Hindlimb muscle (tissue), 1 donor: ENCODE measurements at regions not wholly inside any gene's neighbourhood (a gene's known extent, or its start where the extent isn't known, plus 50 kb on each side); places are given as distances from the start of the nearest gene placed in this dataset.
A peak's percentile ranks its signal among the peaks of the same experiment; 100 is the strongest.
"Not testable (repeated sequence)": the region's sequence is repeated elsewhere in the genome, so short reads cannot be mapped to it uniquely, and the experiment has no call there.

Experiments used
- DNase-seq: peaks from one replicate; pipeline ENCODE4 v3.0.0-alpha.2; 2013

DNA sequence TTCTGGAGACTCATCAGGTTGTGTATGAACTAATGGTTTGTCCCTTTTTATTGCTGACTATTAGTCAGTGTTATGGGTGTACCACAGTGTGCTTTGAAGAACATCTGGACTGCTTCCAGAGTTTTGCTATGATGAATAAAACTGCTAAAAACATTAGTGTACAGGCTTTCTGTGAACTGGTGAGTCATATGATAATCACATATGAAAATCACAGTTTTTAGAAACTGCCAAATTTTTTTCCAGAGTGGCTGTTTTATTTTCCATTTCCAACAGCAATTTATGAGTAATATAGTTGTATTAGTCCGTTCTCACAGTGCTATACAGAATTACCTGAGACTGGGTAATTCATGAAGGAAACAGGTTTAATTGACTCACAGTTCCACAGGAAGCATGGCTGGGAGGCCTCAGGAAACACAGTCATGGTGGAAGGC lies 281.2 kb upstream of the VSTM2A start:
- DNase-seq, result no peak

DNA sequence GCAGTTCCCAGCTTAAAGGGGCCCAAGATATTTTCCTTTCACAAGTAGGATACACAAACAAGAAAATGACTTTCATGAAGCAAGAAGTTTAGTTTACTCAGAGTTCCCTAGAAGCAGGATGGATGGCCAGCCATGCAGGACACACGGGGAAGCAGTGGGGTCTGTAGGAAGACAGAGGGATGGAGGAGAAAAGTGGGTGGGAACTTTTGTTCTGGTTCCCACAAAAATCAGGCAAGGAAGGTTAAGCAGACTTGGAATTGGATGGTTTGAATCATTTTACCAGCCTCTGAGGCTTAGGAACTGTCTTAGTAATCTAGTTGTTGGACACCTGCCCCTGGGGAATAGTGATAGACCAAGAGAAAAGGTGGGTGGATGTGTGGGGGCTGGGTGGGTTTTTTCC lies 263.3 kb upstream of the VSTM2A start:
- no peak for DNase-seq

DNA sequence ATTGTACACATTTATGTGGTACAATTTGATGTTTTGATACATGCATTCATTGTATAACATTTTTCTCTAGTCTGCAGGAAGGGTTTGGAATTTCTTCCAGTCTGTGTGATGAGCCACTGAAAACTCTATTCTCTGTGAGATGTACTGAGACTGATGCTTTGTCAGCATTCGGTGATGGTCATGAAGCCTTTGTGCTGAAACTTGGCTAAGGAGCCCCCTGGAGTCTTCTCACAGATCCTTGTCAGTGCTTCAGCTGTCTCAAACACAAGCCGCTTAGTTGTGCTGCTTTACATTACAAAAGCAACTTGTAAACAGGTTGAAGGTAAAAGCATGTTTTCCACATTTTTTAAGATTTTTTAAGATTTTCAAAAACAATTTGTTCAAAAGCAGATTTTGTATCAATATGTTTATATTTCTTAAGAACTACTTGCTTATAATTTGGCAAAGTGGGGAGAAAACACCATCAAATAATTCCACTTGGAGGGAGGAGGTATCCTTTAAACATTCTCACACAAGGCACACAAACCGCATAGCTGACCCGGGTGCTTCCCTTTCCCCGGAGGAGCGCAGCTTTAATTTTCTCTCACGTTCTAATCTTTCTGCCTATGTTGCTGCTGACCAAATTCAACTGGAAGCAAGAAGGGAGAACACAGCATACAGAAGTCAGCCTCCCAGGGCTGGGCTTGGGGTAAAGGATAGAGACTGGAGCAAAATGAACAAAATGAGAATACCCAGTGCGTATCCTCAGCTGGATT lies 249.8 kb upstream of the VSTM2A start:
- DNase-seq, result no peak

DNA sequence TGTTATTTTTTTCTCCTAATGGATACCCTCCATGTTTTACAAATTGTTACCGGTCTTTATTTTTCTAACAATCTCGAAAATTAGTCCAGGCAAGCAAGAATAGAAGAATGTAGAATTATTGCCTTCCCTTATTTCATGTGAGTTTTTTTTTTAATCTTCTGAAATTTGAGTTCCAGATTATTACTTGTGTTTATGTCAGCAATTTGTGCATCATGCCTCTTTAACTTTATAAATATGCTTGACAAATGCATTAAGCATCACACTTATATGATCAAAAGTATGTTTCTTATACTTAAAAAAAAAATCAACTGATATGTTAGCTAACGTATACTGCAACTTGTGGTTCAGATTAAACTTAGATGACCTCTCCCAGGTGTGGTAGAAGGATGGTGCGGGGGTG lies 242.7 kb upstream of the VSTM2A start:
- DNase-seq, result no peak

GRCh38 chr7:54315955-54316354 lies 226.2 kb upstream of the VSTM2A start:
- not testable (repeated sequence) for DNase-seq

DNA sequence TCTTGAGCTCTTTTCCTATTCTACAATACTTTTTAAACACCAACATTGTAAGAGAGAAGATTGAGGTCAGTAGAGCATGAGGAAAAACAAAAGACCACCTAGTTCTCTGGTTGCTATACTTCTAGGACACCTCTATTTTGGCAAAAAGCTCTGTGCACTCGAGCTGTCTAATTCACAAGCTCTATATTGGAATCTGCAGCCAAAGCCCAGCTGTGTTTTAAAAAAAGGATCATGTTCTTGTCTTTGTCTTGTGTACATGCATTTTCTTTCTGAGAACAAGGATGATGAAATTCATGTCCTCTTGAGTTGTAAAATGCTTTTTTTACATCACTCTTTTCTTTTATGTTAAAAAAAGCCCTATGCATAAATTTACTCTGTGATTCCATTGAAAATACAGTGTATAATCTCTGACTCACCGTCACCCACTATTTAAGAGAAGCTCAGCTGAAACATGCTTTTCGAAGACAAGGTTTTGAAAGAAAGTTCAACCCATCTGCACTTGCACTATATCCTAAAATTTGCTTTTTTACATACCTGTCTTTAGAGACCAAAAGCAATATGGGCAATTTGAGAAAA lies 215.5 kb upstream of the VSTM2A start:
- DNase-seq, result peak; percentile 4

DNA sequence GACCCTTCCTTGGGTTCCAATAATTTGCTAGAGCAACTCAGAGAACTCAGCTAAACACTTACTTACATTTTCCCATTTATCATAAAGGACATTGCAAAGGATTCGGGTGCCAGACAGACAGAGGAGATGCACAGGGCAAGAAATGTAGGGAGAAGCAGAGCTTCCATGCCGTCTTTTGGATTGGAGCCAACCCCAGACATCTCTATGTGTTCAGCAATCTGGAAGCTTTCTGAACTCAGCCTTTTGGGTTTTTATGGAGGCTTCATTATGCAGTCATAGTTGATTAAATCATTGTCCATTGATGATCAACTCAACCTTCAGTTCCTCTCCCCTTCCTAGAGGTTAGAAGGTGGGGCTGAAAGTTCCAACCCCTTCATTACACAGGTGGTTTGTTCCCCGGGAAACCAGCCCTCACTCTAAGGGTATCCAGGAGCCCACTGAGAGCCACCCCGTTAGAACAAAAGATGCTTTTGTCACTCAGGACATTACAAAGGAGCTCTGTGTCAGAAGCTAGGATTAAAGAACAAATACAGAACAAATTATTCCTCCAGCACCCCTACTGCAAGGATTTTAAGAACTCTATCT lies 211.9 kb upstream of the VSTM2A start:
- DNase-seq, result no peak

- DNase-seq, result no peak
Observed at GRCh38 chr7:54331311-54331710, 210.9 kb upstream of the VSTM2A start.

GRCh38 chr7:54332301-54332700 lies 209.9 kb upstream of the VSTM2A start:
- DNase-seq, result no peak

GRCh38 chr7:54333952-54334351 lies 208.2 kb upstream of the VSTM2A start:
- DNase-seq, result no peak

- DNase-seq, result no peak
Observed at GRCh38 chr7:54336800-54337199, 205.4 kb upstream of the VSTM2A start.

DNA sequence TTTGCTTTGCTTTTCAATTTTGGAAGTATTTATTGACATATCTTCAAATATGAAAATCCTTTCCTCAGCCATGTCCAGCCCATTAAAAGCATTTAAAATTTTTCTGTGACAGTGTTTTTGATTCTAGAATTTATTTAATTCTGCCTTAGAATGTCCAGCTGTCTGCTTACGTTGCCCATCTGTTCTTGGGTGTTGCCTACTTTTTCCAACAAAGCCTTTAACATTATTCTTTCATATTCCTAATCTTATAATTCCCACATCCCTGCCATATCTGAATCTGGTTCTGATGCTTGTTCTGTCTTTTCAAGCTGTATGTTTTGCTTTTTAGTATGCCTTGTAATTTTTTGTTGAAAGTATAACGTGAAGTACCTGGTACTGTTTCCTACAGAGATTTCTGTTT lies 204.7 kb upstream of the VSTM2A start:
- no peak for DNase-seq

DNA sequence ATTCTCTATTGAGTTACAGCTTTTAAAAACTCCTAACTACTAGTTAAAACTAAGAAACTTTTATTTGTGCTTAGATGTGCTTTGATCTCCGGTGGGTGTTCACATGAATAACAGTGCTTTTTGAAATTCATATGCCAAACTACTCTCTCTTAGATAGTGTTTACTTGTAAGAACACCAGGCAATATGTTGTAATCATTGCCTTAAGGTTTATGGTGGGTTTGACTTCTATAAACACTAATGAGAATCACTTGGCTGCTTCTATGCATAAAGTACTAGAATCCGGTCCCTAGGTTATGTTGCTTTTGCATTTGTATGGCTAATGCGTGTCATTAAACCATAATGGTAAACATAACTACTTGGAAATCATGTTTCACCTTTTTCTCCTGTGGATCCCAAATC lies 203.9 kb upstream of the VSTM2A start:
- no peak for DNase-seq

DNA sequence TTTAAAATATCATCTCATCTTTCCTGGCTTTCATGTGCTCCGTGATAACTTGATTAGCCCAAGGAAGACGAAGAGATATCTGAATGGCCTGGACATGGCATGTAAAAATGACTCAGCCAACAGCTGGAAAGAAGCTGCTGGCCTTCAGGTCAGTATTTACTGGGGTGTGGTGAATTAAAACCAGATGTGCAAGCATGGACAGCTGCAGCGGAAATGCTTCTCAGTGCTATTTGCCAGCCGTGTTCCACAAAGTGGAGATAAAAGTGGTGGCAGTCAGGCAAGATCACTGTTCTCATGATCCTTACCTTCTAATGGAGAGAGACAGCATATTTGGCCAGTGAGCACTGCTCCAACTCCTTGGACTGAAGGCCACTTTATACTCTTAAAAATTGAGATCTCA lies 203.1 kb upstream of the VSTM2A start:
- peak; percentile 36 for DNase-seq

DNA sequence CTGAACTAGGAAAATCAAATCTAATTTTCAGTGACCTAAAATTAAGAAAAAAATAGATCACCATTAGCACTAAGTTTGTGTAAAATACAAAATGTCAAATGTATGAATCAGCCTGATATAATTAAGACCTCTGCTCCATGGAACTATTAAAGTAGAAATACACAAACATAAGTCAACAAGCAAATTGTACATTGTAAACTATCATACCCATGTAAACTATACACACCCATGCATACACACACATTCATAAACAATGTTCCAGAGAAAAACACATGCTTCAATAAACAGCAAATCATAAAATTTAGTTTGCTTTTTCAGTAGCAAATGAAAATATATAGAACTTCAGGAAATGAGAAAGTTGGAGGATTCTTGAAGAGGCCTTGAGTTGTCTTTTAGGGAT lies 199.7 kb upstream of the VSTM2A start:
- no peak for DNase-seq

- DNase-seq, result no peak
Observed at GRCh38 chr7:54343511-54343910, 198.7 kb upstream of the VSTM2A start.

- DNase-seq, result no peak
Observed at GRCh38 chr7:54345746-54346145, 196.4 kb upstream of the VSTM2A start.

GRCh38 chr7:54349229-54349628 lies 192.9 kb upstream of the VSTM2A start:
- DNase-seq, result no peak

DNA sequence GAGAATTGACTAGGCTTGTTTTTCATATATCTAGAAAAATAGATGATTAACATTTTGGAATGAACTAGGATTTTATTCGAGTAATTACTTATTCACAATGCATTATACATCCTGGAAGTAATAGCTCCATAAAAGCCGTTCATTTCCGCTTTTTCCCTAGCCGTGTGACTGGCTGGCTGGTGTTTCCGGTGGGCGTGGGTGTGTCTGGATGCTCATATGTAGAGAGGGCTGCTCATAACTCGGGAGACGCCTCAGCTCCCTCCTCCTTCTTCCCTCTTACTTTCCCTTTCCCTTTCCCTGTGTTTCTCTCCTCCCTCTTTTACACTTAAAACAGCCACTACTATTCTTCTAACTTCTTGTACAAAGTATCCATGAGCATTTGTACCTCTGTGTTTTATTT lies 187.7 kb upstream of the VSTM2A start:
- DNase-seq, result no peak

GRCh38 chr7:54355842-54356241 lies 186.3 kb upstream of the VSTM2A start:
- no peak for DNase-seq

DNA sequence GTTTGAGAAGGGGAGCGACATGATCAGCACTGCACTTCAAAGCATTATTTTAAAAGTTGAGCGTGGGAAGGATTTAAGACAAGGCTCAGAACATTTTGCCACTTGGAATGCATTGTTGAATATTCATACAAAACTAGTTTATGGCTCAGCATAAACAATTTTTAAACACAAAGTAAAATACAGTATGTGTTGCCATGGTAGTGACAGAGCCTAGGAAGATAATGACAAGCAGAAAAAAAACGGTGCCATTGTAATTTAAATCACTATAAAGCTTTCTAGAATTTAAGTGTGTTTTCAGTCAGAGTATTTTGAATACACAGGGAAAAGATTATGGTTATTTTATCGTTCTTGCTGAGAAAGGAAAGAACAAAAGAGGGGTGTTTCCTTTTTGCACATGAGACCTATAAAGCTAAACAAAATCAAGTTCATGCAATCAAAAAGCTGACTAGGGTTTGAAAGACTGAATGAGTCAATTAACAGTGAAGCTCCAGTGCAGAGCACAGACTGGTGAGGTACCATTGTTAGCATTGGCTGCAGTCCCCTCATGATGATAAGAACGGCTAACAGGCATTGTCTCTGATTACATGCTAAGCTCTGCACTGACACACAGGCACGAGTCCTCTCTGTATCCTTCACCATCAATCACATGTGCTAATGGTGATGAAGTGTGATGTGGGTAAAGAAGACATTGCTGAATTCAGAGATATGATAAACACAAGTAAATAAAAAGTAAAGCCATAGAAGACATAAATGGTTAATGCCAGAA lies 181.9 kb upstream of the VSTM2A start:
- no peak for DNase-seq

DNA sequence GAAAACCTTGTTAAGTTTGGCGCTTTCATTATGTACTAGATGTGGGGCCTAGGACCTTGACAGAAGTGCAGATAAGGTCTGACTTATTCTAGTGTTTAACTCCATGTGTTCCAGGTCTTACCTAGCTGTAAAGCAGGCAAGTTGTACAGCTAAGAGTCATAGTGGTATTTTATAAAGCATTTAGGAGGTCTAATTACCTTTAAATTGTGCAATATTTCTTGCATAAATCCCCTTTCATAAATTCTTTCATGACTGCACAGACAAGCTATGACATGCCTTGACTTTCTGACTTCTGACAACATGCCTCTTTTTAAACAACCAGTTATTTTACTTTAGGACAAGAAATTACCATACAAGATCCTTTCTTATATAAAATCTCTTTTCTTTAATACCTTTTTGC lies 151.6 kb upstream of the VSTM2A start:
- no peak for DNase-seq

- DNase-seq, result no peak
Observed at GRCh38 chr7:54392935-54393334, 149.2 kb upstream of the VSTM2A start.

- DNase-seq, result no peak
Observed at GRCh38 chr7:54394834-54395233, 147.3 kb upstream of the VSTM2A start.
